HFF-Myc (cell line): ENCODE measurements at regions not wholly inside any gene's neighbourhood (a gene's known extent, or its start where the extent isn't known, plus 50 kb on each side); places are given as distances from the start of the nearest gene placed in this dataset.
"Not testable (repeated sequence)": the region's sequence is repeated elsewhere in the genome, so short reads cannot be mapped to it uniquely, and the experiment has no call there.

ENCODE experiments used
- DNase-seq: peaks from one replicate; pipeline ENCODE4 v3.0.0-alpha.2; 2011; ENCODE audit warnings: low read depth; ENCODE audit errors: extremely low read depth
- H3K4me3 ChIP-seq: replicated peaks from 2 replicates; pipeline ENCODE4 v1.5.1; 2011; ENCODE audit warnings: low read depth, mild to moderate bottlenecking, control low read depth, low read length
- CTCF ChIP-seq: IDR thresholded peaks from 2 replicates; pipeline ENCODE4 v1.5.1; 2012; ENCODE audit warnings: mild to moderate bottlenecking, low read depth, low read length, control low read depth; ENCODE audit errors: missing control alignments

- H3K4me3 ChIP-seq = no peak overlapping the region
- no peak for TF ChIP-seq CTCF
- no peak for DNase-seq
Measured at GRCh38 chr5:89826938-89827337, 582.6 kb downstream of the CETN3 start.

- TF ChIP-seq CTCF = no peak
- DNase-seq = no peak
Measured at GRCh38 chr5:89823046-89823445, 586.5 kb downstream of the CETN3 start.

GRCh38 chr5:89817841-89818240 is 591.7 kb downstream of the CETN3 start:
- no peak overlapping the region for H3K4me3 ChIP-seq
- no peak for DNase-seq
- no peak for TF ChIP-seq CTCF

More at GRCh38 chr5:89823046-89823445, 586.5 kb downstream of the CETN3 start:
- no peak overlapping the region for H3K4me3 ChIP-seq

- no peak for TF ChIP-seq CTCF
- DNase-seq = peak; percentile 15
- H3K4me3 ChIP-seq = no peak overlapping the region
Measured at GRCh38 chr5:89816038-89816437, 593.5 kb downstream of the CETN3 start.

GRCh38 chr5:89800735-89801134 is 608.8 kb downstream of the CETN3 start:
- not testable (repeated sequence) for DNase-seq

DNA sequence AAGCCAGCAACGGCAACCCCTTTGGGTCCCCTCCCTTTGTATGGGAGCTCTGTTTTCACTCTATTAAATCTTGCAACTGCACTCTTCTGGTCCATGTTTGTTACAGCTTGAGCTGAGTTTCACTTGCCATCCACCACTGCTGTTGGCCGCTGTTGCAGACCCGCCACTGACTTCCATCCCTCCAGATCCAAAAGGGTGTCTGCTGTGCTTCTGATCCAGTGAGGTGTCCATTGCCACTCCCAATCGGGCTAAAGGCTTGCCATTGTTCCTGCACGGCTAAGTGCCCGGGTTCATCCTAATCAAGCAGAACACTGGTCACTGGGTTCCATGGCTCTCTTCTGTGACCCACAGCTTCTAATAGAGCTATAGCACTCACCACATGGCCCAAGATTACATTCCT is 615.1 kb downstream of the CETN3 start:
- not testable (repeated sequence) for H3K4me3 ChIP-seq, DNase-seq

More at GRCh38 chr5:89800735-89801134, 608.8 kb downstream of the CETN3 start:
- not testable (repeated sequence) for H3K4me3 ChIP-seq

DNA sequence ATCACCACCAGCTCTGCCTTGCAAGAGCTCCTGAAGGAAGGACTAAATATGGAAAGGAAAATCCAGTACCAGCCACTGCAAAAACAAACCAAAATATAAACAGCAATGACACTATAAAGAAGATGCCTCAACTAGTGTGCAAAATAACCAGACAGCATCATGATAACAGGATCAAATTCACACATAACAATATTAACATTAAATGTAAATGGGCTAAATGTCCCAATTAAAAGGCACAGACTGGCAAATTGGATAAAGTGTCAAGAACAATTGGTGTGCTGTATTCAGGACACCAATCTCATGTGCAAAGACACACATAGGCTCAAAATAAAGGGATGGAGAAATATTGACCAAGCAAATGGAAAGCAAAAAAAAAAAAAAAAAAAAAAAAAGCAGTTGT is 629.8 kb downstream of the CETN3 start:
- not testable (repeated sequence) for H3K4me3 ChIP-seq, DNase-seq

GRCh38 chr5:89777758-89778157 is 631.8 kb downstream of the CETN3 start:
- TF ChIP-seq CTCF = no peak
- DNase-seq = no peak

DNA sequence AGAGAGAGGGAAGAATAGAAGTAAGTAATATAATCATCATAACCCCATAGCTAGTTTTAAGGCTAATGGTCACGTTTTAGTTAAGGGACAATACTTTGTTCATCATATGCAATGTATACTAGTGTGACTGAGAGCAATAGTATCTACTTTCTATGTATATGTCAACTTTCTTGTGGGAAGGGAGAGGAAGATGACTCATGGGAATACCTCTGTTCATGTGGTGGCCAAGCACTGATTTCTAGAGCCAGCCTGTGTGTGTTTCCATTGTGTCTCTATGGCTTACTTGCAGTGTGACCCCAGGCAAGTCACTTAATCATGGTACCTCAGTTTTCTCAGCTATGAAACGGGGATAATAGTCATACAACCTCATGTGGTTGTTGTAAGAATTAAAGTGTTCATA is 639.6 kb downstream of the CETN3 start:
- DNase-seq = peak; percentile 12
- TF ChIP-seq CTCF = no peak

More at GRCh38 chr5:89777758-89778157, 631.8 kb downstream of the CETN3 start:
- no peak overlapping the region for H3K4me3 ChIP-seq

More for the DNA sequence above, 639.6 kb downstream of the CETN3 start:
- H3K4me3 ChIP-seq = no peak overlapping the region
